HG03196 (cell line): ENCODE measurements at regions not wholly inside any gene's neighbourhood (a gene's known extent, or its start where the extent isn't known, plus 50 kb on each side); places are given as distances from the start of the nearest gene placed in this dataset.

Experiments used
- ATAC-seq: cut with Tn5 transposase; IDR thresholded peaks from one replicate; pipeline ENCODE4 v1.9.1; 2021; ENCODE audit not compliant: unreplicated experiment

DNA sequence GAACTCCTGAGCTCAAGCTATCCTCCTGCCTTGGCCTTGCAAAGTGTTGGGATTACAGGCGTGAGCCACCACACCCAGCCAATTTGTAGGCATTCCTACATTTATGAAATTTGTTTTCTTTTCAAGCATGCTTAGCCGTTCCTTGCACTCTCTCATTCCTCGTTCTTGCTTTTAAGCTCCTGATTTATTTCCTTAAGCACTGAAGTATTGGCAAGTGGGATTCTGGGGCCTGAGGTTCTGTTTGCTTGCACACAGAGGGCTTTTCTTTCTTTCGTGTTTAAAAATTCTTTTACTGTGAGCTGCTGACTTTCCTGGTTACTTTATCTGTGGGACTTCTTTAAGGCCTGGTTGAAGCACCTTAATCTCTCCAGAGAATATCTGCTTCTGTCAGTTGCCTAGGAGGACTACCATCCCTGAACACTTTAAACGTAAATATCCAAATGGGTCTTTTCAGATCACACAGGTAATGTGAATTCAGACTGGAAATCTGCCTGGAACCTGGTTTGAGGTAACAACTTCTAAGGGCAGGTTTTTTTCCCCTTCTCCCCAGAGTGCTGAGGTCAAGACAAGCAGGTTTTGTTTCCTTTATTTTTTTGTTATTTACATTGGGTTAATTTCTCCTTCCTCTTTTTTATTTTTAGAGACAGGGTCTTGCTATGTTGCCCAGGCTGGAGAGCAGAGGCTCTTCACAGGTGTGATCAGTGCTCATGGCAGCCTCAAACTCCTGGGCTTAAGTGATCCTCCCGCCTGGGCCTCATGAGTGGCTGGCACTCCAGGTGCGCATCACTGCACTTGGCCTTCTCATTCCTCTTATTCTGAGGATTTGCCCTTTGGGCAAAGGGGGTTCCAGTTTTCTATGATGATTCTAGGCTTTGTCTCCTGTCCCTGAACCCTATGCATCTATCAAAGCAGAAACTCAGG, 102.9 kb downstream of the PFKFB3 start:
- ATAC-seq = no peak

DNA sequence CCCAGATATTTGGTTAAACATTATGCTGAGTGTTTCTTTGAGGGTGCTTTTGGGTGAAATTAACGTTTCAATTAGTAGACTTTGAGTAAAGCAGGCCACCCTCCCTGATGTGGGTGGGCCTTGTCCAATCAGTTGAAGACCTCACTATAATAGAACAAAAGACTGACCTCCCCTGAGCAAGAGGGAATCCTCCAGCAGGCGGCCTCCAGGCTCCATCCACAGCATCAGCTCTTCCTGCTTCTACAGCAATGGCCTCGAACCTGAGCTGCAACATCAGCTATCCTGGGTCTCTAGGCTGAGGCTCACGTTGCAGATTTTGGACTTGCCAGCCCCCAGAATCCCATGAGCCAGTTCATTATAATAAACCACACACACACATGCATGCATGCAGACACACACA, 104.2 kb downstream of the PFKFB3 start:
- ATAC-seq = no peak

GRCh38 chr10:6309816-6310215, 107.1 kb downstream of the PFKFB3 start:
- ATAC-seq = no peak

DNA sequence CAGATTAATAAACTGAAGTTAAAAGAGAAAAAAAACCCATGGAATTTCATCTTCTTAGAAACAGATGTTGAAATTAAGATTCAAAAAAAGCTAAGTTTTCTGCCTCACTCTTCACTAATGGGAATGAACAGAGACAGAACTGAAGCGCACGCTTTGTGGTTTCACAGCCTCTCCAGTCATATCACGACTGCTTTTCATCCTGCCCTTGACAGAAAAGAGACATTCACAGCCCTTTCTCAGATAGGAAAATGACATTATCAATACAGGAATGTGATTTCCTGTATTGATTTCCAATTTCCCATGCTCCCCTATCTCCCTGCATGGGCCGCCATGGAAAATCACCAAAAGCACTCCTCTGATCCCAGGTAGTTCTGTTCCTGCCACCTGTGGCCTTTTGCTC, 108.2 kb downstream of the PFKFB3 start:
- no peak for ATAC-seq

GRCh38 chr10:6311700-6312330, 109.1 kb downstream of the PFKFB3 start:
- ATAC-seq = no peak

- ATAC-seq = no peak
Observed at GRCh38 chr10:6312636-6313035, 109.9 kb downstream of the PFKFB3 start.

GRCh38 chr10:6313111-6313895, 110.6 kb downstream of the PFKFB3 start:
- ATAC-seq = no peak

- no peak for ATAC-seq
Observed at GRCh38 chr10:6314620-6315205, 112.0 kb downstream of the PFKFB3 start.

GRCh38 chr10:6319119-6319518, 116.4 kb downstream of the PFKFB3 start:
- no peak for ATAC-seq

DNA sequence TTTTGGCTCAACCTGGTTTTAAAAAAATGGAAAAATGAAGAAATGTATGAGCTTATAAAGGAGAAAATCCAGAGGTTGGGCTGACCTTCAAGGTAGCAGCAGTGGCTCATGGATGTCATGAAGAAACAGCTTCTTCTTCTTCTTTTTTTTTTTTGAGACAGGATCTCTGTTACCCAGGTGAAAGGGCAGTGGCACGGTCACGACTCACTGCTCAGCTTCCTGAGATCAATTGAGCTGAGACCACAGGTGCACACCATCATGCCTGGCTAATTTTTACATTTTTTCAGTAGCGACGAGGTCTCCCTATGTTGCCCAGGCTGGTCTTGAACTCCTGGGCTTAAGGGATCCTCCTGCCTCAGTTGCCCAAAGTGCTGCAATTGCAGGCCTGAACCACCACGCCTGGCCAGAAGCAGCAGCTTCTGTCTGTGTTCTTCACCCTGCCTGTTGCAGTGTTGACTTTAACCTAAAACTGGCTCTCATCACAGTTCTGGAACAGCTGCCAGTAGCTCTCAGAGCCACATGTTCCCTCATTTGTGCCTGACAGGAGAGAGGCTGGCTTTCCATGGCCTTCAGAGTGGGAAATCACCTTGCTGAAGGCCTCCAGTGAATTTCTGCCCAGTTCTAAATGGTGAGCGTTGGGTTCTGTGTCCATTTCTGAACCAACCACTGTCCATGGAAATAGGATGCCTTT, 117.7 kb downstream of the PFKFB3 start:
- peak; percentile 85 for ATAC-seq

- ATAC-seq = no peak
Observed at GRCh38 chr10:6321880-6322279, 119.1 kb downstream of the PFKFB3 start.

DNA sequence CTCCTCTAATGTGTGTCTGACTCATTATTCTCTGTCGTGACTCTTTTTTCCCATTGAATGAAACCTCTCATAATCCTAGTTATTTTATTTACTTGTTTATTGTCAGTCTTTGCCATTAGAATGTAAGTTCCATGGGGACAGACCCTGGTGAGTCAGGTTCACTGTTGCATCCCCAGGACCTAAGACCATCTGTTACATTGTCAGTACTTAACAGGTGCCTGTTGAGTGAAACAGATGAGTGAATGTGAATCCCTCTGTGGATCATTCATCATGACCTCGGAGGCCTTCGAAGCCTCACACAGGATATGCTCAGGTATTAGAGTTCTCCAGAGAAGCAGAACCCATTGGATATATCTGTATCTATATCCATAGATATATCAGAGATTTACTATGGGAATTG, 120.1 kb downstream of the PFKFB3 start:
- no peak for ATAC-seq

DNA sequence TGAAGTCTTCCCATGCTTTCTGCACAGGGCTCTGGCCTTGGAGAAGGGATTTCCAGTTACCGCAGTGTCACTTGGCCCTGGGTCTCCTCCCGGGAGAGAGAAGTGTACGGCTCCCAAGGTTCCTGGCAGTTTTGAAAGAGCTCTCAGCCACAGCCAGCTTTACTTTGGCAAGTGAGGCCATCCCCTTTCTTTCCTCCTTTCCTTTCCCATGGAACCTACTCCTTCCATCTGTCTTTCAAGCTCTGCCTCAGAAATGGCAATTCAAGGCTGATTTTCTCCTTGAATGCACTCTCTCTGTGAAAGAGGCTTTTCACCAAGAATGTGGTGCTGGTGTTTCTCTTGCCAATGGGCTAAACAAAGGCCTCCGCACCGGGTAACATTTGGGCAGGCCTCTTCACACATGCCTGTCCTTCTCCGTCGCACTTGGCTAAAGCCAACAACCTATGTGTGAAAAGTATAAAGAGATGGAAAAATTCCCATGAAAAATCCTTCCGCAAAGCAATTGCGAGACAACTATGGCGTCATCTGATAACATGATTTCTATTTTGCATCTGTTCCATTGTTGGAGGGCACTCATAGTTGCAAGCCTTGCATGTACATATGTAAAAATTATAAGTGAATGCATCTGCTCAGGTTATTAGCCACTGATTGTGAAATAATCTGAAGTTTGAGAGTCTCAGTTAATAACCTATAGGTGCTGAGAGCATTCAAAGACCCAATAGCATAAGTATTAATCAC, 125.4 kb downstream of the PFKFB3 start:
- no peak for ATAC-seq

DNA sequence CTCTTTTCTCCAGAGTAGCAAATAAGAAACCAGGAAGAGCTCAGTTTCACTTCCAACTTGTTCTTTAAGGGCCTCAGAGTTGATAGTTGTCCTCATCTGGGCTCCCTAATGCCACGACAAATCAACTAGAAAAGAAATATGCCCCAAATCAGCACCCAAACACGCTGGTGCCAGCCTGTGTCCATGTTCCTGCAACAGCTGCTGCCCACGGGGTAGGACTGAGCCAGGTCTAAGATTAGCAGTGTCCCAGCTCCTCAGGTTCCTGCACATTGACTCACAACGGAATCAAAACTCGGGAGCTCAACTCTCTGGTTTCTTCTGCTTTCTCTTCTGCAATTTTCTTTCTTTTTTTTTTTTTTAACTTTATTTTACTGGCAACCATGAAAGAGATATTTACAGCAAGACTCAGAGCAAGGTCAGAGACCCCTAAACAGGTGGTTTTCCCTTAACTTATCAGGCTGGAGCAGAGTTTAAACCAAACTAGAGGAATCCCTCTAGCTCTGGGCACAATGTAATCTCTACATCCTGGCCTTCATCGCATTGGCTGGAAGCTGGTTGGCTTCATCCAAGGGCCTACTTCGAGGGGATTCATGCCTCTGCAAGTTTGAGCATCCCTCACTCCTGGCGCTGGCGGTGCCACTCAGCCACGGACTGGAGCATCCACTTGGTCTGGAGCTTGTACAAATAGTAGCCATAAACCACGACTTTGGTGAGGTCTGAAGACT, 126.1 kb downstream of the PFKFB3 start:
- ATAC-seq = no peak

DNA sequence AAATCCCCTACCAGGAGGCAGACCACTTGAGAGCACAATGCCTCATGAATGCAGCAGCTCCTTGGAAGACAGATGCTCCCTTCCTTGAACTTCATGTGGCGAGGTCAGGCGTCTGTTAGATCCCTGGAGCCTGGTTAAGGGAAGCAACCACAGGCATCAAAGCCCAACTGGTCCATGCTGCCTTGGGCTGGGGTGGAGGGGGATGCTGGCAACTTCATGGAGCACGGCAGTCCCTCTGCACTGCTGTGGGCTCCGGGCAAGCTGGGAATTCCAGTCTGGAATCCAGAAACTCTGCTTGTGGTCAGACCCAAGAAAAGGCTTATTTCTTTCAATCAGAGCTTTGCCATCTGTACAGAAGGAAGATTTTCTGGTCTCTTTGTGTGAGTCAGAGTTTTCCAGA, 130.4 kb downstream of the PFKFB3 start:
- ATAC-seq = no peak

DNA sequence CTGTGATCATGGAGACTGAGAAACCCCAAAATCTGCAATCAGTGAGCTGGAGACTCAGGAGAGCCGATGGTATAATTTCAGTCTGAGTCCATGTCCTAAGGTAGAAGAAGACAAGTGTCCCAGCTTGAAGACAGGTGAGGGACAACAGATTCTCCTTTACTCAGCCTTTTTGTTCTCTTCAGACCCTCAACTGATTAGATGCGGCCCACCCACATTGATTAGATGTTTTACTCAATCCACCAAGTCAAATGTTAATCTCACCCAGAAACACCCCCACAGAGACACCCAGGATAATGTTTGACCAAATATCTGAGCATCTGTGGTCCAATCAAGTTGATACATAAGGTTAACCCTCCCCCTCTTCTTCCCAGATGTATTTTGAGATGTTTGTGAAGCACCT, 131.2 kb downstream of the PFKFB3 start:
- no peak for ATAC-seq

GRCh38 chr10:6336016-6336415, 133.3 kb downstream of the PFKFB3 start:
- ATAC-seq = no peak

- no peak for ATAC-seq
Observed at GRCh38 chr10:6337382-6337781, 134.7 kb downstream of the PFKFB3 start.

- no peak for ATAC-seq
Observed at GRCh38 chr10:6338361-6338760, 135.6 kb downstream of the PFKFB3 start.
